KG1 (cell line): ENCODE measurements at regions not wholly inside any gene's neighbourhood (a gene's known extent, or its start where the extent isn't known, plus 50 kb on each side); places are given as distances from the start of the nearest gene placed in this dataset.
"Not testable (repeated sequence)": the region's sequence is repeated elsewhere in the genome, so short reads cannot be mapped to it uniquely, and the experiment has no call there.

Experiments used
- DNase-seq: peaks from one replicate; lab custom pipeline; 2025; lab: John Stamatoyannopoulos, UW

DNA sequence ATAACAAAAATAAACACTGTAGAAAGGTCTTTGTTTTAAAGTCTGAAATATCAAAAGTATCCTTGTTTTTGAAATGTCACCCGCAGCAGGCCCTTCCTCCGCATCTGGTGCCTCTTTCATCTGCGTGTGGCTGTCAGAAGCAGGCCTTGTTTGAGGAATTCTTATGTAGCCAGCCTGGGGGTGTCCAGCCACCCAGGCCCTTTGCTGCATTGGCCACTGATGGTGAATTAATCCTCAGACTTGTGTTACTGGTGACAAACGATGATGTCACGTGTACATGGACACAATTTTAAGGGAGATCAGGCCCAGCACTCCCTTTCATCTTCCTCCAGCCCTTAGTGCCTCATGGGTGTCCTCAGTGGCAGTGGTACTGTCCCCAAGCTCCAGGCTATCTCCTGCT, 208.0 kb upstream of the GALNT2 start:
- no peak for DNase-seq

DNA sequence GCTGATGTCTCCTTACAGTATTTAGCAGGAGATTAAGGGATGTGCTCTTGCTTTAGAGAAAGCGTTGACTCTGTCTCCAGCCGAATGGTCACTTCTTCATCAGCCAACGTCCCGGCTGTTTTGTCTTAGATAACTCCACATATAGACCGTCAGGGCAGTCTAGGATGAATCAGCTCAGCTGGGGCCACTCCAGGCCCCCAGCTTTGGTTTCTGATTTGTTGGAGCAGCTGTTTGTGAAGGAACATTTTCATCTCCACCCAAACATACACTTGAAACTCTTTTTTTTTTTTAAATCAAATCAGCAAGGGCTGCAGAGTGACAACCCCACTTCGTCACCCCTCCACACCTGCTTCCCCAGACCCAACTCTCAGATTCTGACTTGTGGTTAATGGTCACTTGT, 206.1 kb upstream of the GALNT2 start:
- no peak for DNase-seq

DNA sequence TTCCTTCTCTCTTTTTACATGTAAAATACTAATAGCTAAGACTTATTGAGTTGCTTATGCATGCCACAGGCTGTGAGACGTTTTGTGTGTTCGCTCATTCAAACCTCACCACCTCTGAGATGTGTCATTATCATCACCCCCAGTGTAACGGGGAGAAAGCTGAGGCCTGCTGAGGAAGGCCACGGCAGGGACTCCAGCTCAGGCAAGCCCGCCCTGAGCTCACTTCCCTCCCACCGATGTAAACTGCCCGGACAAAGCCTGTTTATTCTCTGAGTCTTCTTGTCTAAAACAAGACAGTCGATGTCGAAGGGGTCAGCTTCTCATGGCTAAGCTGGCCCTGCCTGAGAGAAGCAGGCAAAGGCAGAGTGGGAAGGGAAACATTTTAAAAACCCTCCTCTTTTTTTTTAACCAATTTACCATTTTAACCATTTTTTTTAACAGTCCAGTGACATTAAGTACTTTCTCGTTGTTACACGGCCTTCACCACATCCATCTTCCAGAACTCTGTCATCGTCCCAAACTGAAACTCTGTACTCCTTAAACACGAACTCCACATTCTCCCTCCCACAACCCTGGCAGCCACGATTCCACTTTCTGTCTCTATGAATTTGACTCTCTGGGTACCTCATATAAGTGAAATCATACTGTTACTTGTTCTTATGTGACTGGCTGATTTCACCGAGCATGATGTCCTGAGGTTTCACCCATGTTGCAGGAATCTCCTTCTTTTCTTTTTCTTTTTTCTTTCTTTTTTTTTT, 204.8 kb upstream of the GALNT2 start:
- no peak for DNase-seq

DNA sequence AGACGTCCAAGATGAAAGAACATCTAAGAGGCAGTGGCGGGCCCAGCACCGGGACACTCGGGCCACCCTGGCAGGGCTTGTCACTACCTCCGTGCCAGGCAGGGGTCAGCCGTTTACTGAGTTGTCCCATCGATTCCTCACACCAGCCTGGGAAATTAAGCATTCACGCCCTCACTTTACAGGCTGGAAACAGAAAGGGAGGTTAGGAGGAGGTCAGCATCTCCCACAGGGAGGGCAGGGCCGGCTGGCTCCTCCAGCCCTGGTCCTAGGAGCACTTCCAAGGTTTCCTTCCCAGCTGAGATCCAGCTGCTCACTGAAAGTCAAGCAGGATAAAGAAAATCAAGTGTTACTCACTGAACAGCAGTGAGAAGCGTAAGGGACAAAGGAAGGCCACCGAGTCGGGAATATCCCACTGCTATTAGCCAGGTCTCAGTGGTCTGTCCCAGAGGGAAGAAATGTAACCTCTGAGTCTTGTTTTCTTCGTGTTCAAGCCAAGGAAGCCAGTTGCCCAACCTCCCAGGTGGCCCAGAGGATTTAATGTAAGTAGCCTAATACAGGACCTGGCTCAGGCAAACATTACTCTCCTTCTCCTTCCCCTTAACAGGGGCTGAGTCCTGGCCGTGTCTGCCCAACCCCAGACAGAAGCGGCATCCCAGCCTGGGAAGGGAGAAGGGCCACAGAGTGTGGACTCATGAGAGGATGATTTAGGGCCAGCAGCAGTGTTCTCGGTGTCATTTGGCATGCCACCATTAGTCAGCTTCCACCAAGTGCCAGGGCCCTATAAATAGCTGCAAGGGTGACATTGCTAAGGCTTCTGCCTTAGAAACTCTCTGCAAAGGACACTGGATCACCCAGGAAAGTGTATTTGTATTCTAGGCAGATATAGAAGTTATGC, 203.1 kb upstream of the GALNT2 start:
- no peak for DNase-seq

DNA sequence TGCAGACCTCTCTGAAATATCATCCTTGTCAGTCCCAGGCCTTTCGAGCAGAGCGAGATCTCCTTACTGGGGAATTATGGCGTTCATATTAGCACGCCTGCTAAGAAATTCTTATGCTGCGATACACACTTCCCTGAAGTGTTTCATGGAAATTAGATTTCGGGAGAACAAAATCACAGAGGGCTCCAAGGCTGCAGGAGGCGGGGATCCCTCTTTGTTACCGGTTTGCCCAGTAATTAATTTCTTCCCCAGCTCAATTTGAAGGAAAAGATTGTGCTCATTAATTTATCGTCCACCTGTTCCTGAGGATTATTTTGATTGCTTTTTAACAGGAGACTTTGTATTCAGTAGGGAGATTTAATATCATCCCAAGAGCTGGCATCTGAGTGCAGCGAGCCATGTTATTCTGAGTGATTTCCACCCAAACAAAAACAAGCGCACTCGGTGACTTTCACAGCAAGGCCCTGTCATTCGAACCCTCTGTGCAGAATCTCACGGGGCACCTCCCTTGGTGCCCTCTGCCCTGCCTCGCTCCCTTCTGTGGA, 202.3 kb upstream of the GALNT2 start:
- DNase-seq = no peak

DNA sequence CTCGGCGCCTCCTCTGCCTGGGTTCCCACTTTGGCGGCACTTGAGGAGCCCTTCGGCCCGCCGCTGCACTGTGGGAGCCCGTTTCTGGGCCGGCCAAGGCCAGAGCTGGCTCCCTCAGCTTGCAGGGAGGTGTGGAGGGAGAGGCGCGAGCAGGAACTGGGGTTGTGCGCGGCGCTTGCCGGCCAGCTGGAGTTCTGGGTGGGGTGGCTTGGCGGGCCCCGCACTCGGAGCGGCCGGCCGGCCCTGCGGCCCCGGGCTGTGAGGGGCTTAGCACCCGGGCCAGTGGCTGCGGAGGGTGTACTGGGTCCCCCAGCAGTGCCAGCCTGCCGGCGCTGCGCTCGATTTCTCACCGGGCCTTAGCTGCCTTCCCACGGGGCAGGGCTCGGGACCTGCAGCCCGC, 201.7 kb upstream of the GALNT2 start:
- not testable (repeated sequence) for DNase-seq

DNA sequence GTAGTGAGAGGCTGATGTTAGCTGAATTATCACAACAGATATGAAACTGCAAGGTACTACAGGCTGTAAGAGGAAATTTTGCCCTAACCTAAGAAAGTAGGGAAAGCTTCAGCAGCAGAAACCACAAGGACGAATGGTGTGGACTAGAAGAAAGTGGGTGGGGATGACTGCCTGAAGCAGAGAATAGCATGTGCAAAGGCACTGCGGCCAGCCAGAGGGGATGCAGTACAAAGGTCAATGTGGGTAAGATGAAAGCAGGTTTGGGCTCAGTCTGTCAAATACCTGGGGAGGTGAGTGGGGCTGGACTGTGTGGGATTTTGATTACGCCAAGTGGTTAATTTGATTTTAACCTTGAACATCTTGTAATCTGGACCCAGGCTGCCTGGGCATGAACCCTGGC, 199.3 kb upstream of the GALNT2 start:
- no peak for DNase-seq

DNA sequence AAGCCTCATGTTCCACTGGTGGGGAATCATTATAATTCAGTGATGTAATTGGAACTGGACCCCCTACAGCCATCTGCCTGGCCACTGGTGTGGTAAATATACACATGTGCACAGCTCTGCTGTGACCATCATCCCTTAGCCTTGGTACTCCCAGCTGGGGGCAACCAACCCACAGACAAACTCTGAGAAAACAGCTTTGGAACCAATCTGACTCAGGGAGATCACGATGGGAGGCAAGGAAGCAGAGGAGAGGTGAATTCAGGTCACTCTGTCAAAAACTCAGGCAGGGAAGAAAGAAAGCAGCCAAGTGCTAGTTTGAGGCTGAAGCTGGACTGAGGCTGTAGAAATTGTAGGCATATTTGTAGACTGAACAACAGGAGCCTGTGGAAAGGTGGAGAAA, 197.8 kb upstream of the GALNT2 start:
- no peak for DNase-seq

DNA sequence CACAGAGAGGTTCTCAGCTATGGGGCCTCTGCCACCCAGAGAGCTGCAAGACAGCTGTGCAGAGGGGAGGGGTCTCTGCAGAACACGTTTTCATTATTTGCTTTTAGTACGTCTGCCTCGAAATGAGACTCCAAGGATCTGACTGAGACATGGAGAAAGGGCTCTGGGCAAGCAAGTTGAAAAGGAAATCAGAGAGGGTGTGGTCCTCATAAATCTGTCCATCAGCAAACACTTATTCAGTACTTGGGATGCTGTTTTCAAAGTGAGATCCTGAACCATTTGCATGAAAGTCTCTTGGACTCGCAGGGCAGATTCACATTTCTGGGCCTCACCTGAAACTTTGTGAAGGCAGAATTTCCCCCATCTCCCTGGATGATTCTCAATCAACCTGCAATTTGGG, 197.4 kb upstream of the GALNT2 start:
- DNase-seq = no peak

DNA sequence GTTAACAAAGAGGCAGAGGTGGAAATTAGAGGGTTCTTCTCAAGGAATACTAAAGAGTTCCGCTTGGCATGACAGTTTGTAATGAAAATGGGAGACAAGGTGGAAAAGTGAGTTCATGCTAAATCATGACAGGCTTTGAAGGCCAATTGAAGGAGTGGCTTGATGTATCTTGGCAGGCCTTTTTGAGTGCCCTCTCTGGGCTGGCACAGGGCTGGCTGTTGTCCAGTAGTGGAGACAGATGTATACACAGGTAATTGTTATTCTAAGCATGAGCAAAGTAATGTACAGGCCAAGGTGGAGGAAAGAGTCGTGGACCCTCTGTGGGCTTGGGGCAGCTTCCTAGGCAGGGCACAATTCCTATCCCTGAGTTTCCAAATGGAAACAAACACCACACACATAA, 196.7 kb upstream of the GALNT2 start:
- DNase-seq = no peak

DNA sequence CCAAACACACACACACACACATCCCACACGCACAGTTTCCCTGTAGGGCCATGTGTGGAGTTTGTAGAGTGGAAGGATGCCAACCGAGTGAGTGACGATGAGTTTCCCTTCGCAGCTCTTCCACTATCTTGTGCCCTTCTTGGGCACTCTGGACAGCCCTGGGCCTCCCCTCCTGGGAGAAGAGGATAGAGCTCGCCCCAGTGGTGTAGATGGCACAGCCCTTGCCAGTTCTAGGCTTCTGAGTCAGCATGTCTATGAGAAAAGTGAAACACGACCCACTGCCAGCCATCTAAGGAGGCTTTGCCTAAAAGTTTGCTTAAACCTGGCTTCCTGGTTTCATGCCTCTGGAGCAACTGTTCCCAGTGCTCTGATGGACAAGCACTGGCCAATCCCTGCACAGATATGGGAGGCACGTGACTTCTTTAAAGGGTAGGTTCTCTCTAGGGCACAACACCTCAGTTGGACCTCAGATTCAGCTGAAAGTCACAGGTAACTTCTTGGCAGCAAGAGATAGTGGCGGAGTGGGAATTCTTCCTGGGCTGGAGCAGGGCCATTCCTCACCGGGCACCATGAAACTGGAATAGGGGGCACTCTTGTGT, 195.9 kb upstream of the GALNT2 start:
- DNase-seq = no peak

DNA sequence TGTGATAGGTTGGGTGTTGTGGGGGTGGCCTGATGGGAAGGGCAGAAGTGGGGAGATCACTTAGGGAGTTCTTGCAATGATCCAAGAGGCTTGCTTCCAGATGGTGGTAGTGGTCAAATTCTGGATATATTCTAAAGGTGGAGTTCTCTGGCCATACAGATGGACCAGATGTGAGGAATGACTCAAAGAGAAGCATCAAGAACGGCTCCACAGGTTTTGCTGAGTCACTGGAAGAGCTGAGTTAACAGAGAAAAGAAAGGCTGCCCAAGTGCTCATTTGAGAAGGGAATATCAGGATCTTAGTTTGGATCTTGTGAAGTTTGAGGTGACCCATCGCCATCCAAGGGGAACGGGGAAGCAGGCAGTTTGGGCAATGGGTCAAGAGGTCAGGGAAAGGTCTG, 192.9 kb upstream of the GALNT2 start:
- DNase-seq = no peak

DNA sequence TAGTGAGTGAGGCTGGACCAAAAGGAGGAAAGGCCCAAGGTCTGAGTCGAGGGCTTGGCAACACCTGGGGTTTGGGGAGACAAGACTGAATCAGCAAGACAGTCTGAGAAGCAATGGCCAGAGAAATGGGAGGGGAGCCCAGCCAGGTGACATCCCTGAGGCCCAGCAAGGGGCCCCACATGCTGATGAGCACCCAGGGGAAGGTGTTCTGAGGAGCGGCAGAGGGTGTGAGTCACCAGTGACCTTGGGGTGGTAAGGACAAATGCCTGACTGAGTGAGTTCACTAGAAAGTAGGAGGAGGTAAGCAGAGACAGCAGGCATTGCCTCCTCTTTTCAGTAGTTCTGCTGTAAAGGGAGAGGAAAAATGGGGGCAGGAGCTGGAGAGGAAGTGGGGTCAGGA, 192.4 kb upstream of the GALNT2 start:
- no peak for DNase-seq

DNA sequence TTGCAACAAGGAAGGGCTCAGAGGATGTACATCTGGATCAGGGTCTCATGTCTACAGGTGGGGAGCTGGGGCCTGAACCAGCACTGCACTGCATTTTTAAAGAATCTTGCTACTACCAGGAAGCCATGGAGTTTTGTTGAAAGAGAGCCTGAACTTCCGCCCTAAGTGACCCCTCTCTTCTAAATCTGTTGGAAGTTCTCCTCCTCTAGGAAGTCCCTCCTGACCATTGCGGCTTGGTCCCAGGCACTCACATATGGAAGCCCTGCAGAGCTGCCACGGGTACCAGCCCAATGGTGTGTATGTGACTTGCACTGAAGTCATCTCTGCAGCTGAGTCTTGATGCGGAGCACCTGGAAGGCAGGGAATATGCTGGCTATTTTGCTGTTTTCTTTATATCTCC, 192.0 kb upstream of the GALNT2 start:
- DNase-seq = no peak

DNA sequence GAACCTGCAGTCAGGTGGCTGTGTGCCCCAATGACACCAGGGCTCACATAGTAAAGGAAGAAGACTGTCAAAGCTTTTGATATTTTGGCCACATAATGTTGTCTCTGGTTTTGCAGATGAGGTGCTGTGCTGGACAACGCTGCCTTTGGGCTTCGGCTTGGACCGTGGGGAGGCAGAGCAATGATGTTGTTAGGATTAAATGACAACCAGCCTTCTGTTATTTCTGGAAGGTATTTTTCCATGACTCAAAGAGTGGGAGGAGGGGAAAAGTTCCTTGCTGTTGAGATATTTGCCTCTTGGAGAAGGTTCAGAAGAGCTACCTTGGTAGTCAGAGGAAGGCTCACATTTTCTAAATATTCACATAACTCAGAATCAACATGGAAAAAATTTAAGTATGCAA, 187.3 kb upstream of the GALNT2 start:
- no peak for DNase-seq

DNA sequence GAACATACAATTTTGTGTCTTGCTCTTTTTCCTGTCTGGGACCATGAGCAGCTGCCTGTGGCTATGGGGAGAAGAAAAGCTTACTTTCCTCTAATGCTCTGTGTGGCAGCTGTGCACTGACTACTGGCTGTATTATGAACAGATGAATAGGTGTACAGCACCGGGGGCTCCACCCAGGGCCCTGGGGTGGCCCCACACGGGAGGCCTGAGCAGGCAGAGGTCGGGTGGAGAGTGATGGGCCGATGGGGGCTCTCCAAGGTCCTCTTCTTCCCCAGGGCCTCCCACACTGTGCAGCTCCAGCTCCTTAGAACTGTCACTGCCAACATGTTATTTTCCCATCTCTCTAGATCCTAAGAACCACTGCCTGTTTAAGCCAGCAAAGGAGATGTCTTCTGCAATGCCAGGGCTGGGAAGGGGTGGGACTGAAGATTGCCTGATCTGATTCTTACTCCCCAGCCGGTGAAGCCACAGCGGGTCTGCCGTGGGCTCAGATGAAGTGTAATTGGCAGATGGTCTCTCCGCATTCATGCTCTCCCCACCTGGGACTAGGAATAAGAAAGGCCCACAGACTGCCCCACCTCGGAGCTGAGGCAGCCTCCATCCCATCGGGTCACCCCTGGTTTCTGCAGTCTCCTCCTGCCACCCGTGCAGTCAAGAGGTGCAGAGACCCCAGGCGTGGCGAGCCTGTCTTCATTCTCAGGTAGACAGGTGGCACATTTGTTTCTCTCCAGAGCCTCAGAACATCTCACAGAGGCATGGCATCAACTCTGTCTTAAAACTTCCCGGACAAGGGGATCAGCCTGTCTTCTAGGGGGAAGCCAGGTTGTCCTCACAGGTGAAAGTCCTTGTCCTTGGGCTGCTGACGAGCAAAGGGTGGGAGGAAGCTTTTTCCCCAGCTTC, 186.5 kb upstream of the GALNT2 start:
- no peak for DNase-seq

DNA sequence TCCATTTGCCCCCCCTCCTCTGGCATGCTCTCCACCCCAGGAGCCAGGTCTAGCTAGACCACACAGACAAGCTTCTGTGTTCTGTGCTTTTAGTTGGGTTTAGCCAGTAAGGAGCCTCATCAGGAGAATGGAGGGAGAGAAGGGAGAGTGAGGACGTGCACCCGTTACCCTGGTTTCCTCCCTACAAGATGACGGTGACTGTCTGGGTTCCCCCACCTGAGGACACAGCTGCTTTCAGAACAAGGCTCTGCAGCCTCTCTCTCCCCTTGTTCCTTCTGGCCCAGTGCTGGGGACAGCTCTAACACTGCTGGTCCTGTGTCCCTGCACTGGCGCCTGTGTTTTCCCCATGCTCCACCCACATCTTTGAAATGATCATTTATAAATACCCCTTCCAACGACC, 184.4 kb upstream of the GALNT2 start:
- DNase-seq = no peak

DNA sequence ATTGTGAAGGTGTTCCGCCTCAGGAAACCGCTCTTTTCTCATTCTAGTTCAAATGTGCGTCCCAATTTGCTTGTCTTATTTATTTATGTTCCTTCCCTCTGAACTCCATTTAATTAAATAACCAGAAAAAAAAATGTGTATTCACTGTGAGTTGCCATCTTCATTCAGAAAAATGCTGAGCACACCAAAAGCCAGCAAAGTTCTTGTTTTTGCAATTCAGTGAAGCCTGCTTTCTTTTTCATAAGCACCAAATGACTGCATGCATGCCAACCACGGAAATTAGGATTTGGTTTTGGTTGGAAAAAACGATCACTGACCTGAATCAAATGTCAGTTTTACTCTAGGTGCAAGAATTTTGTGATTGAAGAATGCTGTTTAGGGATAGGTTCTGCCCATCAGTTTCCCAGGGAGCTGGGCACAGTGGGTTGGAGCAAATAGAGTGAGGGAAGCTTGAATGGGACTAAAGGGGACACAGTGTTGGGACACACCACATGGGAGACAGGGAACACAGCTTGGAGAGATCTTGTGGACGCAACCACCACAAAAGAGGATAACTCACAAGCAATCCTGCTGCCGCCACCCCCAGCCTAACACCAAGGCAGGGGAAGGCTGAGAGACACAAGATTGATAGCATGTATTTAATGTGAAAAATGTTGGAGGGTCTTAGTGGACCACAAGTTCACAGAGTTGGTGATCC, 183.4 kb upstream of the GALNT2 start:
- no peak for DNase-seq

DNA sequence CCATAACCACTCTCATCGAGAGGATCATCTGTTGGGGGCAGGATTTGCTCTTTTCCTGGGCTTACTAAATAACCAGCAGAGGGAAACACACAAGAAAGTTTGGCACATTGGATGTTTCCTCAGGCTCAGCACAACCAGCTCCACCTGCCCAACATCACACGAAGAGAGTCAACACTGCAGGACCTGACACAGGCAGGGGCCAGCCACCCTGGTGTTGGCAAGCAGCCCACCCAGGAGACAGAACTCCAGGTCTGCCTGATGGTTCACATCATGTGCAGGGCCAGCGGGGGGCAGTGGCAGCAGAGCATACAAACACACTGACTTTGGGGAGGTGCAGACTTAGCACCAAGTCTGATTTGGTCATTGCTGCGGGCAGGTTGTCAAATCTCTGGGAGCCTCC, 182.3 kb upstream of the GALNT2 start:
- DNase-seq = no peak

DNA sequence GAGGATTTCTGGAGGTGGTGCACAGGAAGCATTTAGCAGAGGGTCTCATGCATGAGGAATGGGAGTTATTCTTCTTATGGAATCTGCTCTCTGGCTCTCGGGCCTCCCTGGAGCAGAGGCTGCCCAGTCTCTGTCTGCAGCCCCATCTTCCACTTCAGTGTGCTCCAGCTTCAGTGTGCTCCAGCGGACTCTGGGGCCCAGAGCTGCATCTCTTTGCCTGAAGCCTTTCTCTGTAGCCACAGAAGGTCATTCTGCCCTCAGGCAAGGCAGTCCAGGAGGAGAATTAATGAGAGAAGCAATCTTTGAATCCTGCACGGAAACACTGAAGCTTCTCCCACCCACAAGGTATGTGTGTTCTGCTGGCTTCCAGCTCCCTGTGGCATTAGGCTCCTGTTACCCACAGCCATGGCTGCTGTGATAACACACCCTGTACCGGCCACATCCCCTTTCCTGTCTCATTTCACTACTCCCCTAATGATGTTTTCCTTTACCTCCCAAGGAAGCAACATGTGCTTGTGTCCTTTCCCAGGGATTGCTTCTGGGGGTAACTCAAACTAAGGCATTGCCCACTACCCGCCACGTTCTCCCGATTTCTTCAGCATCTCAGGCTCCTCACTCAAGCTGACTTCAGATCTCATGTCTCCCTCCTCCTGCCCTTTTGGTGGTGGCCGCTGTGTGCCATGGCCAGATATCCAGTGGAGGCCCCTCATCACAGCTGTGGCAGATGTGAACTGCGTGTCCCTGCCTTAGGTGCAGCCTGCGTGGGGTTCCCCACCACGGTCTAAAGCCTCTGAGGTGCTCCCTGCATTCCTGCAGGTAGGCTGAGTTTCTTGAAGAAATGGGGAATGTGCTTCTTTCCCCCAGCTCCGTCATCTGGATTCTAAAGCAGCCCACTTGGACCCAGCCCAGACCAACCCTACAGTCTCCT, 181.2 kb upstream of the GALNT2 start:
- no peak for DNase-seq
